Neural progenitor cell (in vitro differentiated cells): ENCODE measurements at regions not wholly inside any gene's neighbourhood (a gene's known extent, or its start where the extent isn't known, plus 50 kb on each side); places are given as distances from the start of the nearest gene placed in this dataset.

ENCODE experiments used
- CTCF ChIP-seq: fragments of 200-600 bp; sonication (generic); IDR thresholded peaks from 2 replicates; pipeline ENCODE4 v1.5.1; 2017; ENCODE audit warnings: antibody characterized with exemption, mild to moderate bottlenecking
- EZH2 ChIP-seq: fragments of 200-600 bp; sonication (generic); IDR thresholded peaks from 2 replicates; pipeline ENCODE4 v1.6.1; 2017; ENCODE audit warnings: antibody characterized with exemption, mild to moderate bottlenecking, moderate library complexity
- EZH2phosphoT487 ChIP-seq: fragments of 200-600 bp; sonication (generic); IDR thresholded peaks from 2 replicates; pipeline ENCODE4 v1.6.1; 2017; ENCODE audit warnings: antibody characterized with exemption

GRCh38 chr6:147087641-147088040 lies 116.6 kb upstream of the STXBP5 start:
- TF ChIP-seq EZH2 = no peak
- no peak for TF ChIP-seq CTCF
- TF ChIP-seq EZH2phosphoT487 = no peak
